Vagina (tissue), 2 donors: ENCODE measurements at regions not wholly inside any gene's neighbourhood (a gene's known extent, or its start where the extent isn't known, plus 50 kb on each side); places are given as distances from the start of the nearest gene placed in this dataset.

ENCODE experiments used
- POLR2A ChIP-seq, 2 donors: fragments of 450-650 bp; IDR thresholded peaks; one replicate each; pipeline ENCODE4 v1.6.1; 2017; ENCODE audit warnings: antibody characterized with exemption in 2 of 2, mild to moderate bottlenecking in 2 of 2, moderate library complexity in 2 of 2
- TF ChIP-seq, protein P1 (sequence below), 3 experiments: fragments of 450-650 bp in 2 of 3; fragments of 200-600 bp in 1 of 3; sonication (generic) in 1 of 3; IDR thresholded peaks; one replicate each; pipeline ENCODE4 v1.5.1; 2017 to 2019; ENCODE audit warnings: antibody characterized with exemption in 3 of 3, mild to moderate bottlenecking in 2 of 3, moderate library complexity in 2 of 3

DNA sequence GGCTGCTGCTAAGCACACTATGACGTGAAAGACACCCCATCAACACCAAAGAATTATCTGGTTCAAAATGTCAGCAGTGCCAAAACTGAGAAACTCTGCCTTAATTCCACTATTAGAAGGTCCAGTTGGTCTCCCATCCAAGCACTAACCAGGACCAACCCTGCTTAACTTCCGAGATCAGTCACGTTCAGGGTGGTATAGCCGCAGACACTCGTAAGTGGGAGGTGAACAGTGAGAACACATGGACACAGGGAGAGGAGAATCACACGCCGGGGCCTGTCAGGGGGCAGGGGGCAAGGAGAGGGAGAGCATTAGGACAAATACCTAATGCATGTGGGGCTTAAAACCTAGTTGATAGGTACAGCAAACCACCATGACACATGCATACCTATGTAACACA lies 83.4 kb downstream of the C13orf42 start:
- TF ChIP-seq, protein P1, sequence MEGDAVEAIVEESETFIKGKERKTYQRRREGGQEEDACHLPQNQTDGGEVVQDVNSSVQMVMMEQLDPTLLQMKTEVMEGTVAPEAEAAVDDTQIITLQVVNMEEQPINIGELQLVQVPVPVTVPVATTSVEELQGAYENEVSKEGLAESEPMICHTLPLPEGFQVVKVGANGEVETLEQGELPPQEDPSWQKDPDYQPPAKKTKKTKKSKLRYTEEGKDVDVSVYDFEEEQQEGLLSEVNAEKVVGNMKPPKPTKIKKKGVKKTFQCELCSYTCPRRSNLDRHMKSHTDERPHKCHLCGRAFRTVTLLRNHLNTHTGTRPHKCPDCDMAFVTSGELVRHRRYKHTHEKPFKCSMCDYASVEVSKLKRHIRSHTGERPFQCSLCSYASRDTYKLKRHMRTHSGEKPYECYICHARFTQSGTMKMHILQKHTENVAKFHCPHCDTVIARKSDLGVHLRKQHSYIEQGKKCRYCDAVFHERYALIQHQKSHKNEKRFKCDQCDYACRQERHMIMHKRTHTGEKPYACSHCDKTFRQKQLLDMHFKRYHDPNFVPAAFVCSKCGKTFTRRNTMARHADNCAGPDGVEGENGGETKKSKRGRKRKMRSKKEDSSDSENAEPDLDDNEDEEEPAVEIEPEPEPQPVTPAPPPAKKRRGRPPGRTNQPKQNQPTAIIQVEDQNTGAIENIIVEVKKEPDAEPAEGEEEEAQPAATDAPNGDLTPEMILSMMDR (IDR thresholded peaks at IDR 0.05), result no peak
- no peak for TF ChIP-seq POLR2A (IDR thresholded peaks at IDR 0.05)
